NT2/D1 (cell line): ENCODE measurements at regions not wholly inside any gene's neighbourhood (a gene's known extent, or its start where the extent isn't known, plus 50 kb on each side); places are given as distances from the start of the nearest gene placed in this dataset.

Experiments used
- SUZ12 ChIP-seq: IDR thresholded peaks from 2 replicates; pipeline ENCODE4 v1.6.1; 2011; ENCODE audit not compliant: insufficient read length, insufficient read depth; ENCODE audit errors: extremely low read depth
- YY1 ChIP-seq: IDR thresholded peaks from 2 replicates; pipeline ENCODE4 v1.6.1; 2011; ENCODE audit not compliant: insufficient read length, insufficient read depth
- ZNF274 ChIP-seq: IDR thresholded peaks from 2 replicates; pipeline ENCODE4 v1.6.1; 2011; ENCODE audit warnings: mild to moderate bottlenecking, low read depth, low read length

DNA sequence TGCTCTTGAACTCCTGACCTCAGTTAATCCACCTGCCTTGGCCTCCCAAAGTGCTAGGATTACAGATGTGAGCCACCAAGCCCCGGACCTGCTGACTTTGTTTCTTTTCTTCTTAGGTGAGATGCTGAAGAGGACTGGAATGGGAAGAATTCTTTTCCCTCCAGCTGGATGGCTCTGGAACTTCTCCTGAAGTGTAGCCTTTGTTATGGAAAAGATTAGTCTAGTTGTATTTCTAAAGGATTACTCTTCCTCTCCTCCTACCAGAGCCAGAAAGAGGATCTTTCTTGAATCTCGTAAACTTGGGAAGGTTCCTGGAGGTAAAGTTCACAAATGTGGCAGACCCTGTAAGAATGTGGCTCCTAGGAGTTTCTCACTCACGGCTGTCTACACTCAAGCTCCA lies 95.4 kb upstream of the LARGE1 start:
- TF ChIP-seq YY1 (no peak), ZNF274 (no peak), SUZ12 (no peak)
